Kidney (tissue), 13 donors: ENCODE measurements at regions not wholly inside any gene's neighbourhood (a gene's known extent, or its start where the extent isn't known, plus 50 kb on each side); places are given as distances from the start of the nearest gene placed in this dataset.

ENCODE experiments used
- DNase-seq, 5 donors: peaks; one replicate each; pipeline ENCODE4 v3.0.0-alpha.2; 2013 to 2020
- FAIRE-seq: peaks from 2 replicates; lab custom pipeline; 2012; peaks lifted over from hg19 to GRCh38; lab: Jason Lieb, UNC
- H3K27ac ChIP-seq, 2 donors: one replicate each; pipeline ENCODE4 v1.7.0; 2013; ENCODE audit warnings: low read depth in 2 of 2, low read length in 2 of 2, inconsistent platforms in 1 of 2
- H3K27me3 ChIP-seq: one replicate; pipeline ENCODE4 v1.7.1; 2013; ENCODE audit warnings: low read length, inconsistent platforms; ENCODE audit not compliant: control insufficient read depth, insufficient read depth
- H3K36me3 ChIP-seq, 3 donors: one replicate each; pipeline versions ENCODE4 v1.7.0 to v1.7.1; 2013; ENCODE audit warnings: low read length in 3 of 3, control low read depth in 1 of 3, inconsistent platforms in 1 of 3; ENCODE audit not compliant: insufficient read depth in 3 of 3, control insufficient read depth in 2 of 3
- H3K4me1 ChIP-seq, 3 donors: one replicate each; pipeline versions ENCODE4 v1.7.0 to v1.7.1; 2013; ENCODE audit warnings: low read length in 3 of 3, inconsistent platforms in 1 of 3, low read depth in 1 of 3; ENCODE audit not compliant: control insufficient read depth in 2 of 3, insufficient read depth in 2 of 3
- H3K4me3 ChIP-seq, 3 donors: one replicate each; pipeline versions ENCODE4 v1.7.0 to v1.8.1; 2013; ENCODE audit warnings: low read length in 3 of 3, control low read depth in 1 of 3, inconsistent platforms in 1 of 3
- H3K9ac ChIP-seq, 3 donors: one replicate each; pipeline versions ENCODE4 v1.7.0 to v1.7.1; 2013; ENCODE audit warnings: low read length in 3 of 3, control low read depth in 1 of 3, inconsistent platforms in 1 of 3
- H3K9me3 ChIP-seq, 3 donors: one replicate each; pipeline versions ENCODE4 v1.7.0 to v1.7.1; 2013; ENCODE audit warnings: low read length in 3 of 3, control low read depth in 1 of 3, inconsistent platforms in 1 of 3; ENCODE audit not compliant: control insufficient read depth in 2 of 3, insufficient read depth in 1 of 3
- intact Hi-C: fragments of 100-400 bp; cut with DNase I; formaldehyde crosslinking; loops from one replicate; pipeline ENCODE4 v1.11.1; 2022
- TF ChIP-seq, protein P1 (sequence below): IDR thresholded peaks from 3 replicates; pipeline ENCODE4 v1.5.1; 2012; ENCODE audit warnings: mild to moderate bottlenecking, moderate library complexity, borderline replicate concordance; ENCODE audit not compliant: insufficient read depth; ENCODE audit errors: extremely low read depth
- donor health status: control.
- donor health status: control.
- donor health status: control.
- donor health status: control.
- donor health status: control.
- donor health status: DM: yes; HTN: yes; CAD: no.
- donor health status: Normal renal cell carcinoma (clear cell type).

DNA sequence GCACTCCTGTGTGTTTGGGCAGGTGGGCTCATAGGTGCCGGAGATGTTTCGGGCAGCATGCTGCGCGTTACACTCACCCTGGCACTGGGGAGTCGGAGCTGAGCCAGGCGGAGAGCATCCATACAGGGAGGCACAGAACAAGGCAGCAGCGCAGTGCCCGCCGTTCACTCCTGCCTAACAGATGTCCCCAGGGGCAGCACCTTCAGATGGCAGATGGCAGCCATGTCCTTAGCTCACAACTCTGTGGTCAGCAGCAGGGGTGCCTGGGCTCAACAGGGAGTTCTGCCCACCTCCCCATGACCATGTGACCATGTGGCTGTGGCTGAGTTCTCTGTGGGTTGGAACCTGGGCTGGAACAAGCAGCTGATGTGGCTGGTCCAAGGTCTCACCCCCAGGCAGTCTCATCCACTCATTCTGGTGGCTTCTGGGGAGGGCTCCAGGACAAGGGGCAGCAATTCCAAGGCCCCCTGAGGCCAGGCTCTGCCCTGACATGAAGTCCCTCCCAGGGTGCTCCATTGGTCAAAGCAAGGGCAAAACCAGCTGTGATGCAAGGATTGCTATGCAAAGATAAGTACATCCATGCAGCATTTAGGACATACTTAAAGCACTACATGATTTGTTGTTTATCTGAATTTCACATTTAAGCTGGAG is 64.2 kb downstream of the MRPL36 start:
- no peaks in the 10 kb centered on the region for H3K36me3 ChIP-seq

DNA sequence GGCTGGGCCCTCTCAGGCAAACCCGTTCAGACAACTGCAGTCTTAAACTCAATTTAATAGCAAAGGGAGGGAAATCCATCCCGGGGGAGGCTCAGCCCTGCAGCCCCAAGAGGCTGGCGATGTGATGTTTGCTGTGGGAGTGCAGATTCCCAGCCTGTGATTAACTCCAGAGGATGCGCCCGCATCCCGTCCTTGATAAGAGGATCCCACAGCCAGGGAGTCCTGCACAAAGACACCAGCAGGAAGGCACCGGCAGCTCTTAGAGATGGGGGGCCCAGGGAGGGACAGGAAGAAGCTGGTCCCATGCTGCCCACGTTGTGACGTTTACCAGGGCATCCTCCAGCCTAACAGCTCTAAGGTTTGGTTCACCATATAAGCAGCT is 64.7 kb downstream of the MRPL36 start:
- H3K4me3 ChIP-seq, result no peak overlapping the region
- no peaks in the 10 kb centered on the region for H3K4me1 ChIP-seq
- H3K9me3 ChIP-seq, result peaks cover 0 to under 1% (median 0%) of the 10 kb centered on the region in 3 donors
- FAIRE-seq, result no peak
- H3K27me3 ChIP-seq, result no peaks in the 10 kb centered on the region
- no peak overlapping the region for H3K9ac ChIP-seq
- no peak overlapping the region for H3K27ac ChIP-seq
- peak in 2 of 5 donors; percentile 6 to 47 for DNase-seq
- TF ChIP-seq, protein P1, sequence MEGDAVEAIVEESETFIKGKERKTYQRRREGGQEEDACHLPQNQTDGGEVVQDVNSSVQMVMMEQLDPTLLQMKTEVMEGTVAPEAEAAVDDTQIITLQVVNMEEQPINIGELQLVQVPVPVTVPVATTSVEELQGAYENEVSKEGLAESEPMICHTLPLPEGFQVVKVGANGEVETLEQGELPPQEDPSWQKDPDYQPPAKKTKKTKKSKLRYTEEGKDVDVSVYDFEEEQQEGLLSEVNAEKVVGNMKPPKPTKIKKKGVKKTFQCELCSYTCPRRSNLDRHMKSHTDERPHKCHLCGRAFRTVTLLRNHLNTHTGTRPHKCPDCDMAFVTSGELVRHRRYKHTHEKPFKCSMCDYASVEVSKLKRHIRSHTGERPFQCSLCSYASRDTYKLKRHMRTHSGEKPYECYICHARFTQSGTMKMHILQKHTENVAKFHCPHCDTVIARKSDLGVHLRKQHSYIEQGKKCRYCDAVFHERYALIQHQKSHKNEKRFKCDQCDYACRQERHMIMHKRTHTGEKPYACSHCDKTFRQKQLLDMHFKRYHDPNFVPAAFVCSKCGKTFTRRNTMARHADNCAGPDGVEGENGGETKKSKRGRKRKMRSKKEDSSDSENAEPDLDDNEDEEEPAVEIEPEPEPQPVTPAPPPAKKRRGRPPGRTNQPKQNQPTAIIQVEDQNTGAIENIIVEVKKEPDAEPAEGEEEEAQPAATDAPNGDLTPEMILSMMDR, result no peak
- intact Hi-C loops, result no loop called here
- no peaks in the 10 kb centered on the region for H3K36me3 ChIP-seq

More for the DNA sequence above, 64.2 kb downstream of the MRPL36 start:
- peak in 2 of 5 donors; percentile 5 to 62 for DNase-seq
- FAIRE-seq, result no peak
- Histone ChIP-seq H3K9ac (no peak overlapping the region), H3K9me3 (peaks cover 0 to 5% (median 0%) of the 10 kb centered on the region in 3 donors), H3K27ac (no peak overlapping the region), H3K27me3 (no peaks in the 10 kb centered on the region), H3K4me1 (no peaks in the 10 kb centered on the region), H3K4me3 (no peak overlapping the region)
- intact Hi-C loops, result no loop called here
- TF ChIP-seq, protein P1, result no peak

DNA sequence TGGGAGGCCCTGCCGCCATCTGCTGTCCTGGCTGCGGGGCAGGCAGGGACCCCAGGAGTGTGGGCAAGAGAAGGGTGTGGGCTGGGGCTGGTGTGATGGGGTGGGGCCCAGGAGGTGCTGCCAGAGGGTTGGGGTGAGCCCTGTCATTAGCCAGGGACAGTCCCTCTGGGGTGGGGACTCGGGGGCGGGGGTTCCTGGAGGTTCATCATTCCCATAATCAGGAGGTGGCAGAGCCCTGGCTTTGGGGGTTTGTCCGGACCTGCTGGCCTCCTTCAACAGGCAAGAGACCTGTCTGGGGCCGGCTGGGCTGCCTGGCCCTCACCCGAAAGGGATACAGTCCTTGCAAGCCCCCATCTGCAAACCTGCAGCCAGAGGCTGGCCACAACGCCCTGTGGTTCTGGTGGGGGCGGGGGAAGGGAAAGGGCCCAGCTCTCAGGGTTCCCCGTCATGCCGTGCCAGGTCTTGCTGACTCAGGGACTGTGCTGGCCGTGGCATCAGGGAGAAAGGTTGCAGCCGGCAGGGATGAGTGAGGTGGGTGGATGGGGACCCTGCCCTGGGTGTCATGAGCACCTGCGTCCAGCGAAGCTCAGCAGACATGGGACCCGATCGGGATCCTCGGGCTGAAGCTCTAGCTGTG is 65.2 kb downstream of the MRPL36 start:
- intact Hi-C loops, result no loop called here
- H3K9me3 ChIP-seq, result no peaks in the 10 kb centered on the region
- H3K27me3 ChIP-seq, result no peaks in the 10 kb centered on the region
- H3K4me3 ChIP-seq, result no peak overlapping the region
- no peaks in the 10 kb centered on the region for H3K36me3 ChIP-seq
- FAIRE-seq (no peak), DNase-seq (peak in 1 of 5 donors; percentile 5)
- TF ChIP-seq, protein P1, result no peak
- no peak overlapping the region for H3K27ac ChIP-seq
- H3K4me1 ChIP-seq, result no peaks in the 10 kb centered on the region
- no peak overlapping the region for H3K9ac ChIP-seq
